ENCODE measurements at regions not wholly inside any gene's neighbourhood (a gene's known extent, or its start where the extent isn't known, plus 50 kb on each side); places are given as distances from the start of the nearest gene placed in this dataset.

DNA sequence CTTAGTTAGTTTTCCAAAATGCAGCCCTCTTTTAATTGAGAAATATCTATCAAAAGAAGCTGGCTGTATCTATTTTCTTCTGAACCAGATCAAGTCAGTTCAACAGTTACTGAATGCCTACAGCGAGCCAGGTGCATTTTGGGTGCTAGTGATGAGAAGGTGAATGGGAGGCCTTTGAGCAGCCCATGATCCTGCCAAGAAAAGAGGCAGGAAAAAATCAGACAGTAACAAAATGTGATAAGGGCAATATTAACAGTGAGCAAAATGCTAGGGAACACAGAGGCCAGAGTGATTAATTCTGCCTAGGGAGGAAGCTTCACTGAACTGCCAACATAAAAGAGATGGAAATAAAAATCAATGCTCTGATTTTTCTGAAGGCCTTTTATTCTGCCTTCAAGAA is 248.5 kb downstream of the SNCA start:
- TF ChIP-seq, protein P1, sequence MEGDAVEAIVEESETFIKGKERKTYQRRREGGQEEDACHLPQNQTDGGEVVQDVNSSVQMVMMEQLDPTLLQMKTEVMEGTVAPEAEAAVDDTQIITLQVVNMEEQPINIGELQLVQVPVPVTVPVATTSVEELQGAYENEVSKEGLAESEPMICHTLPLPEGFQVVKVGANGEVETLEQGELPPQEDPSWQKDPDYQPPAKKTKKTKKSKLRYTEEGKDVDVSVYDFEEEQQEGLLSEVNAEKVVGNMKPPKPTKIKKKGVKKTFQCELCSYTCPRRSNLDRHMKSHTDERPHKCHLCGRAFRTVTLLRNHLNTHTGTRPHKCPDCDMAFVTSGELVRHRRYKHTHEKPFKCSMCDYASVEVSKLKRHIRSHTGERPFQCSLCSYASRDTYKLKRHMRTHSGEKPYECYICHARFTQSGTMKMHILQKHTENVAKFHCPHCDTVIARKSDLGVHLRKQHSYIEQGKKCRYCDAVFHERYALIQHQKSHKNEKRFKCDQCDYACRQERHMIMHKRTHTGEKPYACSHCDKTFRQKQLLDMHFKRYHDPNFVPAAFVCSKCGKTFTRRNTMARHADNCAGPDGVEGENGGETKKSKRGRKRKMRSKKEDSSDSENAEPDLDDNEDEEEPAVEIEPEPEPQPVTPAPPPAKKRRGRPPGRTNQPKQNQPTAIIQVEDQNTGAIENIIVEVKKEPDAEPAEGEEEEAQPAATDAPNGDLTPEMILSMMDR (optimal IDR thresholded peaks at IDR 0.05 in 1 of 3, IDR thresholded peaks at IDR 0.05 in 1 of 3, conservative IDR thresholded peaks at IDR 0.05 in 1 of 3; ENCODE audit: extremely low read depth in 1 of 3, insufficient read depth in 2 of 3, low read length in 3 of 3) = no peak
- no peak for TF ChIP-seq EZH2 (IDR thresholded peaks at IDR 0.05; ENCODE audit: low read length)

Data from keratinocyte (primary cell).